Activated CD4-positive, CD25-positive, alpha-beta regulatory T cell (primary cell): ENCODE measurements at regions not wholly inside any gene's neighbourhood (a gene's known extent, or its start where the extent isn't known, plus 50 kb on each side); places are given as distances from the start of the nearest gene placed in this dataset.

Experiments used
- DNase-seq, 4 experiments: peaks; one replicate each; lab custom pipeline; 2025; lab: John Stamatoyannopoulos, UW

GRCh38 chr14:22097586-22098292, 424.1 kb upstream of the OR4E1 start:
- no peak for DNase-seq

- no peak for DNase-seq
Observed at GRCh38 chr14:22097072-22097471, 423.5 kb upstream of the OR4E1 start.

GRCh38 chr14:22096514-22096895, 422.9 kb upstream of the OR4E1 start:
- no peak for DNase-seq

GRCh38 chr14:22095860-22096513, 422.4 kb upstream of the OR4E1 start:
- DNase-seq = no peak

GRCh38 chr14:22089940-22090339, 416.3 kb upstream of the OR4E1 start:
- DNase-seq = no peak

GRCh38 chr14:22088614-22089342, 415.2 kb upstream of the OR4E1 start:
- no peak for DNase-seq

- no peak for DNase-seq
Observed at GRCh38 chr14:22086131-22086530, 412.5 kb upstream of the OR4E1 start.

GRCh38 chr14:22084393-22085281, 411.0 kb upstream of the OR4E1 start:
- no peak for DNase-seq

- DNase-seq = no peak
Observed at GRCh38 chr14:22081337-22081736, 407.7 kb upstream of the OR4E1 start.

- DNase-seq = no peak
Observed at GRCh38 chr14:22079766-22080165, 406.1 kb upstream of the OR4E1 start.

- DNase-seq = no peak
Observed at GRCh38 chr14:22073801-22074200, 400.2 kb upstream of the OR4E1 start.

GRCh38 chr14:22071006-22071405, 397.4 kb upstream of the OR4E1 start:
- DNase-seq = peak in 1 of 4 experiments; percentile 25

- peak in 3 of 4 experiments; percentile 1 to 14 (median 7) for DNase-seq
Observed at GRCh38 chr14:22070119-22070982, 396.7 kb upstream of the OR4E1 start.

GRCh38 chr14:22065347-22065746, 391.7 kb upstream of the OR4E1 start:
- no peak for DNase-seq

GRCh38 chr14:22059201-22059600, 385.6 kb upstream of the OR4E1 start:
- no peak for DNase-seq

GRCh38 chr14:22052795-22053194, 379.2 kb upstream of the OR4E1 start:
- DNase-seq = peak in 1 of 4 experiments; percentile 1

GRCh38 chr14:22047115-22047514, 373.5 kb upstream of the OR4E1 start:
- DNase-seq = no peak

- no peak for DNase-seq
Observed at GRCh38 chr14:22046063-22046462, 372.4 kb upstream of the OR4E1 start.

- DNase-seq = no peak
Observed at GRCh38 chr14:22044193-22044592, 370.6 kb upstream of the OR4E1 start.

- no peak for DNase-seq
Observed at GRCh38 chr14:22040781-22041125, 367.1 kb upstream of the OR4E1 start.
